Caco-2 (cell line): ENCODE measurements at regions not wholly inside any gene's neighbourhood (a gene's known extent, or its start where the extent isn't known, plus 50 kb on each side); places are given as distances from the start of the nearest gene placed in this dataset.

Experiments used
- BruUV-seq: library from RNA; stranded (reverse); fragments of 400-500 nt; replicated peaks from 2 replicates; lab custom pipeline; 2021; lab: Mats Ljungman, UMichigan
- CTCF ChIA-PET: fragments of 300-600 bp; sonication (Branson Sonifier 250); formaldehyde crosslinking; loops from one replicate; lab custom pipeline; 2022; ENCODE audit warnings: antibody characterized with exemption; lab: Charles Lee
- POLR2A ChIA-PET: fragments of 300-600 bp; sonication (Branson Sonifier 250); formaldehyde crosslinking; loops from one replicate; lab custom pipeline; 2022; ENCODE audit warnings: antibody characterized with exemption; lab: Charles Lee
- DNase-seq, 2 experiments: peaks; one replicate each; pipeline versions ENCODE4 v3.0.0 to v3.0.0-alpha.2; 2020 to 2022
- H3K27me3 ChIP-seq: replicated peaks from 2 replicates; pipeline ENCODE4 v1.6.0; 2011; ENCODE audit warnings: low read length; ENCODE audit not compliant: control insufficient read depth, insufficient read depth
- H3K36me3 ChIP-seq: 2 replicates; pipeline ENCODE4 v1.5.1; 2011; ENCODE audit warnings: low read length; ENCODE audit not compliant: control insufficient read depth, insufficient read depth
- H3K4me1 ChIP-seq: fragments of 250-450 bp; sonication (Bioruptor Pico); 2 replicates; pipeline ENCODE4 v1.5.1; 2020; ENCODE audit warnings: mild to moderate bottlenecking
- H3K4me3 ChIP-seq: 2 replicates; pipeline ENCODE4 v1.5.1; 2011; ENCODE audit warnings: low read depth, mild to moderate bottlenecking, control low read depth, low read length
- H3K9me3 ChIP-seq: fragments of 250-450 bp; sonication (Bioruptor Pico); 2 replicates; pipeline ENCODE4 v1.5.1; 2020; ENCODE audit warnings: mild to moderate bottlenecking, moderate library complexity
- H3K27ac Mint-ChIP-seq: one replicate; pipeline ENCODE4 v1.8.0; 2022; ENCODE audit warnings: mixed read lengths; ENCODE audit not compliant: unreplicated experiment
- H3K27me3 Mint-ChIP-seq: one replicate; pipeline ENCODE4 v1.8.0; 2022; ENCODE audit warnings: mixed read lengths; ENCODE audit not compliant: insufficient read depth, unreplicated experiment
- H3K36me3 Mint-ChIP-seq: one replicate; pipeline ENCODE4 v1.8.0; 2022; ENCODE audit warnings: mild to moderate bottlenecking, mixed read lengths; ENCODE audit not compliant: insufficient read depth, unreplicated experiment
- H3K4me1 Mint-ChIP-seq: one replicate; pipeline ENCODE4 v1.8.0; 2022; ENCODE audit warnings: low read depth, mixed read lengths; ENCODE audit not compliant: unreplicated experiment
- H3K4me3 Mint-ChIP-seq: one replicate; pipeline ENCODE4 v1.8.0; 2022; ENCODE audit warnings: mild to moderate bottlenecking, moderate library complexity, mixed read lengths; ENCODE audit not compliant: unreplicated experiment
- H3K9me3 Mint-ChIP-seq: one replicate; pipeline ENCODE4 v1.8.0; 2022; ENCODE audit warnings: mixed read lengths; ENCODE audit not compliant: unreplicated experiment
- CTCF ChIP-seq, 2 experiments: fragments of 200-600 bp in 1 of 2; IDR thresholded peaks; 1 replicate in 1 of 2; 2 replicates in 1 of 2; pipeline versions ENCODE4 v1.5.1 to v1.8.0; 2011 to 2022; ENCODE audit warnings: antibody characterized with exemption in 1 of 2, control low read depth in 1 of 2, inconsistent platforms in 1 of 2, low read depth in 1 of 2, low read length in 1 of 2, mild to moderate bottlenecking in 1 of 2, moderate library complexity in 1 of 2; ENCODE audit not compliant: insufficient read depth in 1 of 2, severe bottlenecking in 1 of 2, unreplicated experiment in 1 of 2
- intact Hi-C: fragments of 100-400 bp; cut with micrococcal nuclease; formaldehyde crosslinking; loops from one replicate; pipeline ENCODE4 v1.10.0; 2022; ENCODE audit not compliant: unreplicated experiment

GRCh38 chr22:49589301-49589700, 238.4 kb downstream of the BRD1 start:
- Mint-ChIP-seq H3K4me1 (no peaks in the 10 kb centered on the region), H3K36me3 (no peaks in the 10 kb centered on the region), H3K27ac (no peak overlapping the region), H3K9me3 (no peaks in the 10 kb centered on the region), H3K4me3 (no peak overlapping the region), H3K27me3 (peaks cover 9% of the 10 kb centered on the region)
- ChIA-PET POLR2A (no interaction called here), CTCF (no interaction called here)
- no peaks in the 10 kb centered on the region for H3K4me1 ChIP-seq
- H3K4me3 ChIP-seq = no peak overlapping the region
- H3K27me3 ChIP-seq = no peaks in the 10 kb centered on the region; the same call in 1 of the 2 replicates
- DNase-seq = peak in 1 of 2 experiments; percentile 5
- BruUV-seq = no TSS peak
- no peaks in the 10 kb centered on the region for H3K9me3 ChIP-seq
- no peaks in the 10 kb centered on the region for H3K36me3 ChIP-seq
- intact Hi-C loops = no loop called here
- TF ChIP-seq CTCF (IDR thresholded peaks at IDR 0.05; ENCODE audit: insufficient read depth in 1 of 2, low read depth in 1 of 2, low read length in 1 of 2, severe bottlenecking in 1 of 2, unreplicated experiment in 1 of 2) = no peak

- Histone ChIP-seq H3K4me3 (no peak overlapping the region), H3K9me3 (no peaks in the 10 kb centered on the region), H3K4me1 (no peaks in the 10 kb centered on the region), H3K27me3 (no peaks in the 10 kb centered on the region; the same call in 1 of the 2 replicates), H3K36me3 (no peaks in the 10 kb centered on the region)
- intact Hi-C loops = no loop called here
- H3K4me3 Mint-ChIP-seq = no peak overlapping the region
- DNase-seq = peak in 1 of 2 experiments; percentile 14
- no peaks in the 10 kb centered on the region for H3K4me1 Mint-ChIP-seq
- no peaks in the 10 kb centered on the region for H3K9me3 Mint-ChIP-seq
- ChIA-PET CTCF (no interaction called here), POLR2A (no interaction called here)
- TF ChIP-seq CTCF (IDR thresholded peaks at IDR 0.05; ENCODE audit: insufficient read depth in 1 of 2, low read depth in 1 of 2, low read length in 1 of 2, severe bottlenecking in 1 of 2, unreplicated experiment in 1 of 2) = no peak
- H3K27ac Mint-ChIP-seq = no peak overlapping the region
- H3K27me3 Mint-ChIP-seq = peaks cover 9% of the 10 kb centered on the region
- H3K36me3 Mint-ChIP-seq = no peaks in the 10 kb centered on the region
- BruUV-seq = no TSS peak
These were observed 238.9 kb downstream of the BRD1 start for GRCh38 chr22:49588739-49589138.

GRCh38 chr22:49587987-49588386, 239.7 kb downstream of the BRD1 start:
- Mint-ChIP-seq H3K4me1 (no peaks in the 10 kb centered on the region), H3K9me3 (no peaks in the 10 kb centered on the region), H3K27ac (no peak overlapping the region), H3K27me3 (peaks cover 9% of the 10 kb centered on the region), H3K36me3 (no peaks in the 10 kb centered on the region), H3K4me3 (no peak overlapping the region)
- ChIA-PET CTCF (no interaction called here), POLR2A (no interaction called here)
- intact Hi-C loops = no loop called here
- no peaks in the 10 kb centered on the region for H3K9me3 ChIP-seq
- H3K36me3 ChIP-seq = no peaks in the 10 kb centered on the region
- no peak overlapping the region for H3K4me3 ChIP-seq
- no peaks in the 10 kb centered on the region; the same call in 1 of the 2 replicates for H3K27me3 ChIP-seq
- peak in 1 of 2 experiments; percentile 26 for DNase-seq
- TF ChIP-seq CTCF (IDR thresholded peaks at IDR 0.05; ENCODE audit: insufficient read depth in 1 of 2, low read depth in 1 of 2, low read length in 1 of 2, severe bottlenecking in 1 of 2, unreplicated experiment in 1 of 2) = no peak
- no peaks in the 10 kb centered on the region for H3K4me1 ChIP-seq
- no TSS peak for BruUV-seq
